Keratinocyte (primary cell): ENCODE measurements at regions not wholly inside any gene's neighbourhood (a gene's known extent, or its start where the extent isn't known, plus 50 kb on each side); places are given as distances from the start of the nearest gene placed in this dataset.
"Not testable (repeated sequence)": the region's sequence is repeated elsewhere in the genome, so short reads cannot be mapped to it uniquely, and the experiment has no call there.

Experiments
- CTCF ChIP-seq, 3 experiments: IDR thresholded peaks in 1 of 3; conservative IDR thresholded peaks in 1 of 3; optimal IDR thresholded peaks in 1 of 3; 2 replicates in 2 of 3; 3 replicates in 1 of 3; pipeline versions ENCODE3 to v1.5.1; 2011; ENCODE audit warnings: low read length in 3 of 3, mild to moderate bottlenecking in 3 of 3, moderate library complexity in 2 of 3, control low read depth in 1 of 3, inconsistent platforms in 1 of 3; ENCODE audit not compliant: insufficient read depth in 2 of 3; ENCODE audit errors: extremely low read depth in 1 of 3
- EZH2 ChIP-seq: IDR thresholded peaks from one replicate; pipeline ENCODE4 v1.6.1; 2012; ENCODE audit warnings: inconsistent platforms, mild to moderate bottlenecking, low read length, moderate library complexity

DNA sequence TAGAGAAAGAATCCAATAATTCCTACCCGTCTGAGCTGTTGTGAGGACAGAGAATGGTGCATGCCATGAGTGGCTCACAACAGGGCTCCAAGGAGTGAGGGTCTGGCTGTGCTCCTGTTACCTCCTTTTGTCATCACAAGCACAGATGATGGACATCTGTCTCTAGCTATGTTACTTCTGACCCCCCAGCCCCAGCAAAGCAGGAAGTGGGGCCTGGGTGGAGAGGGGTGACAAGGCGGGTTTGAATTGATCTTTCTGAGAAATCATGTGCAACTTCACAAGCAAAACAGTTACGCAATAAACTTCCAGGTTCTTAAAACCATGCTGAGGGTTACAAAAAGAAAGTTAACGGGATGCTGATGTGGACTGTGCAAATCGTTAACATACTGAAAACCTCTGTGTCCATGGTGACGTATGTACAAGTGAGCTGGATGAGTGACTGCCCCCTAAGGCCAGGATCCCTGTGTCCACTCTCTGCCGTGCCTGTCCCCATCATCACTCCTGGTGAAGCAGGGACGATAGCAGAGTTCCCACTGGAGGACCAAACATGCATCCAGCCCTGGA, 254.7 kb downstream of the BCL2L11 start:
- not testable (repeated sequence) for TF ChIP-seq EZH2; CTCF (optimal IDR thresholded peaks at IDR 0.05 in 1 of 3, IDR thresholded peaks at IDR 0.05 in 1 of 3, conservative IDR thresholded peaks at IDR 0.05 in 1 of 3; ENCODE audit: extremely low read depth in 1 of 3, insufficient read depth in 2 of 3, low read length in 3 of 3)
